LHCN-M2 (cell line): ENCODE measurements at regions not wholly inside any gene's neighbourhood (a gene's known extent, or its start where the extent isn't known, plus 50 kb on each side); places are given as distances from the start of the nearest gene placed in this dataset.
"Not testable (repeated sequence)": the region's sequence is repeated elsewhere in the genome, so short reads cannot be mapped to it uniquely, and the experiment has no call there.

Experiments used
- DNase-seq: peaks from one replicate; pipeline ENCODE4 v3.0.0-alpha.2; 2012; ENCODE audit warnings: low read depth

DNA sequence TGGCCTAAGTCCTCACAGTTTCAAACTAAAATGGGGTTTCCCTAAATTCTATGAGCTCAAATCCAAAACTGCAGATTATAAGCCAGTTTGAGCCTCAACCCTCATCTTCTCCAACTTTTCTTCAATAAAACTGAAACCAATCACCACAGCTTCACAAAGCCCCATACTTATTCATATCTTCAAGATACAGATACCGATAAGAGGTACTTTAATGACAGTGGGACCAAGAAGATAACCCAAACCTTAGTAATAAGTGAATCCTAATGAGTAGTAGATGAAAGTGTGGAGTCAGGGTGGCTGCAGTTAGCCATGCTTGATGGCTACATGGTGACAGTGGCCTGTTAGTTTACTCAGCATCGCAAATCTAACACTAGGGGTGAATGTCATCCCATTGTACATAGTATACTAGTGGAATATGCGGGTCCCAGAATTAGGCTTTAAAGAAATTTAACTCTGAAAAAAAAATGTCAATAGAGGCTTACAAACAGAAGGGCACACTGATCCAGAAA is 395.8 kb upstream of the PHF14 start:
- DNase-seq: no peak

DNA sequence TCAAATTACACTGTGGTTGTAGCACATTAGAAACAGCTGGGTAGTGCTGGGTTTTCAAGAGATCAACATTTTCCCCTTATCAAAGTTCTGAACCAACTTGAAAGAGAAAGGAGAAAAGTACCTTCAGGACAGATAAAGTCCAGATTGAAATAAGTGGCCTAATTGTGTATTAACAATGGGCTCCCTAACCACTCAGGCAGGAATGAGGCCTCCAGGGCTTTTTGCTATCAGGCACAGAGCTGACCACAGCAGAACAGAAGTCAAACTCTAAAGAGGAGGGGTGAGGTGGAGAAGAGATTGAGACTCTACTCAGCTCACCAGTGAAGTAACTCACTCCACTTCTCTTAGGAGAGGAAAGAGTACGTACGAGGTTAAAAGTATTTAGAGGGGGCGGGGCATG is 394.1 kb upstream of the PHF14 start:
- DNase-seq: no peak

DNA sequence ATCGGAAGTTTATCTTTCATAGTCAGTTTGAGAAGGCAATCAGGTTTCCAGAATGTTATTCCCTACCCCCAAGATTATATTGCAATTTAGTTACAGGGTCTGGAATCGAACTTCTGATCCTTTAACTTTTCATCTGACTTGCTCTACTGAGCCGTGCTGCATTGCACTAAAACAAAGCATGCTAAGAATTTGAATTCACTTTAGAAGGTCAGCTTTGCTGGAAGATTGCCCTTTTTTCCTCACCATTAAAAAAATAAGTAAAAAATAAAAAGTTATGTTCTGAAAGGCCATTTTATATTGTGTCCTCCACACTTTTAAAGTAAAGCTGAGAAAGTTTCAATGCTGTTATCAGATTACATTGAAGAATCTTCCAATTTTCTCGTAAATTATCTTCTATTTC is 388.8 kb upstream of the PHF14 start:
- no peak for DNase-seq

DNA sequence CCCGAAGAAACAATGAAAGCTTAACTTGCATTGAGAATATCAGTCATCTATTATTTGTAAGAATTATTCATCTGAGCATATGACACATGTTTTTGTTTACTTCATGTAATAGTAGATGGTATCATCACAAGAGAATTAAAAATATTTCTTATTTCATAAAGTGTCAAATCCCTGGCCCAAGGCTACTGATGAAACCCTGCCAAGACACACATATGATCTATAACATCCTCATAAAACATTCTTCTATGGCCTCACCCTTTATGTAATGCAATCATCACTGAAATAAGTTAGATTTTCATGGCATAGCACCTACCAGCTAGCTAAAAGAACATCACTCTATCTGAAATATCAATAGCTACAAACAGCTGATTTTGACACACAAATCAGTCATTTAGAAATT is 385.6 kb upstream of the PHF14 start:
- no peak for DNase-seq

DNA sequence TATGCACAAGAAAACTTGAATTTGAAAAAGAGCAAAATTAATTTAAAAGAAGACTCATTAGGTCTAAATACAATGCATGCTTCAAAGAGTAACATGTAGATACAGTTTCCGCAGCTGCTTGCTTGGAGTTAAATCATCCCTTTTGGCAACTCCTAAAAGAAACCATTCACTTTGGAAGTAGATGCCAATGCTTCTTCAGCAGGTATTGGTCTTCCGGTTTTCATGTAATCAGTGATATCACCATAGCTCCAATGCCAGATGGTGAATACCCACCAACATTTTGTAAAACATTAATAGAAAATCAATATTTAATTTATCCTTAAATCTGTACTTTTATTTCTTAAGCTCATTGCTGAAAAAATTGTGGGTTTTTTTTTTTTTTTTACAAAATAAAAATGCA is 381.1 kb upstream of the PHF14 start:
- no peak for DNase-seq

DNA sequence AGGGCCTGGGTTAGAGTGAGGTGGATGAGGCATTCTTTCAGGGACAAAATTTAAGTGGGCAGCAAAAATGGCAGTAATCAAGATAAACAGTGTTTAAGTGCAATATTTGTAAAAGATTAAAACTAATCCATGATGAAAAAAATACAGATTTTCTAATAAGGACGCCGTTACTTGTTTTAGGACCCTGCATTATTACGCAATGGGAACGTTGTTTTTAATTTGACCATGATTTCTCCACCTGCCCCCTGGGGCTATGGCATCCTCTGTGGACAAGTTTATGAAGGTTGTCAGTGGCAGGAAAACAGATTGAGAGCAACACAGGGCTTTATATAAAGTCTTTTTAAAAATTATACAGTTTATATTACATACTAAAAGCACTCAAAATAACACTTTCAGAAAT is 380.6 kb upstream of the PHF14 start:
- DNase-seq: no peak

DNA sequence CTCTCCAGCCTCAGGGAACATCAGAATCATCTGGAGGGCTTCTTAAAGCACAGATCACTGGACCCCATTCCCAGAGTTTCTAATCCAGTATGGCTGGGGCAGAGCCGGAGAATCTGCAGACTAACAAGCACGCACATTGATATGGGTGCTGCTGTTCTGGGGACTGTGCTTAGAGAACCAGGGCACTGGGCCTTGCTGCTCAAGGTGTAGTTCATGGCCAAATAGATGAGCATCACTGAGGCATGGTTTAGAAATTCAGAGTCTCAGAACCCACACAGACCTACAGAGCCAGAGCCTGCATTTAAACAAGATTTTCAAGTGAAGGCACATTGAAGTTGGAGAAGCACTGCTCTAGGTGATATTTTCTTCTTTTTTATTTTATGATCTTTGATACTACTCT is 376.8 kb upstream of the PHF14 start:
- DNase-seq: no peak

DNA sequence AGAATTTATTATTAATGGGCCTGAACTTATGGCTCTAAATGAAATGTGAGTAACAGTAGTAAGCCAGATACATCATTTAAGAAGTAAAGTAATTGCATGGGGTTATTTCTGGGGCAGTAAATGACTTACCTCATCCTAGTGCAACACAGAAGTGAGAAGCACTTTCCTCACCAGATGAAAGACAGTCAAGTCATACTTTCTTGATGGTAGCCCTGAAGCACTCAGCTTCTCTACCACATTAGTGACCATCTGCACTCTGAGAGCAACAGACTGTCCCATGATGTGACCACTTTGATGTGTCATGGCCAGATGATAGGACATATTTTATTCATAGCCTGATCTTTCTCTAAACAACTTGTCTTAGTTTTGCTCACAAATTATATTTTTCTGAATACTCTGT is 369.5 kb upstream of the PHF14 start:
- DNase-seq: no peak

DNA sequence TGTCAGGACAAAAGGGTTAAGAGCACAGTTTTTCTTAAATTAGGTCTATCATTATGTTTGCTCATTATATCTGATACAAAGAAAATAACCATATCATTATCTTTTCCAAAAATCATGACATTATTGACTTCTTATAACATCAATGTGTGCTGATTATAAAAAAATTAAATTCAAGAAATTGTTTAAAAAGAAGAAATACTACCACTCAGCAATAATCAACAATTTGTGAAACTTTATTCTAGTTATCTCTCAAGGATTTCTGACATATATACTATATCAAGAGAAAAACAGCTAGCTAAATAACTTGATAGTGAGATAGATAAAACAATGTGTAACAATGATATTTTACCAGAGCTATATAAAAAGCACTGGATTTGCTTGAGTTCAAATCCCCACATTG is 360.7 kb upstream of the PHF14 start:
- DNase-seq: no peak

DNA sequence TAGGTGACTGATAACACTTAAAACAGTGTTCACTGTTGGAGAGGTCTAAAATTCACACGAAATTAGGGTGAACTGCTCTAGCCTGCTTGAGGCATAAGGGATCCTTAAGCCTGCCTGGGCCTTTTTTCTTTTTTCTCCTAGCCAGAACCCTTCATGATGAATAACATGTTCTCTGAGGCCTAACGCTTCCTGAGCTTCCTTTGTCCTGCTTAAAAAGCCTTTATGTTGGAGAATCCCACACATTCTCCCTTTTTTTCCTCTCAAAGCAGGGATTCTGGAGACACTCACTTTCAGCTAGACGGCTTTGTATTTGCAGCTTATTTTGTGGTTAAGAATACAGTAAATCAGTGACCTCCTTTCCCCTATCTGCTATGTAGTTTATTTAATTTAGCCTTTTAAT is 354.7 kb upstream of the PHF14 start:
- DNase-seq: no peak

DNA sequence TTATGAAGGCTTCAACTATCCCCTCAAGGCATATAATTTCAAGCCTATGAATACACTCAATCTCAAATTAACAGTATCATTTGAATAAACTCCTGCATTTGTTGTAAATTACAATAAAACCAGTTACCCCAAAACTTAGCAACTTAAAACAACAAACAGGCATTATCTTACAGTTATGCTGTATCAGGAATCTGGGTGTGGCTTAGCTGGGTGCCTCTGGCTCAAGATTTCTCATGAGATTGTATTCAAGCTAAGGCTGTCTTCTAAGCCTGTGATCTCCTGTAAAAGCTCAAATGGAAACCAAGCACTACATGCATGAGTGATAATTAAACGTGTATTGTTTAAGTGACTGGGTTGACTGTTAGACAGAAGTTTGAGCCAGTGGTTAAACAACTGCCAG is 341.0 kb upstream of the PHF14 start:
- no peak for DNase-seq

DNA sequence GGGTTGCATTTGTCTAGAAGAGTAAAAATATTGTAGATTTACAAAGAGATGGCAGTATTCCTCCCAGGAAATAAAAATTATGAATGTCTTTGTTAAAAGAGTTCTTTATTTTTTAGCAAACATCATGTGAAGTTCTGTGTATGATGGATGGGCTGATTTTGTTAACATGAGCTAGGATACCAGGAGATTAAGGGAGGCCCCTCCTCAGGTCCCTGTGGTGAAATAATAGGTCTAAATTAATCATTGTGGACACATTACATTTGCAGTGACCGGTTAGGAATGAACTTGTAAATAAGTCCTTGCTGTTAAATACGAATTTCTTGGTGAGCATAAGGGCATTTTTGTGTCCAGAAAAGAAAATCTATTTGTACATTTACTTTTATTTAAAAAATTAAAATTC is 339.4 kb upstream of the PHF14 start:
- DNase-seq: no peak

DNA sequence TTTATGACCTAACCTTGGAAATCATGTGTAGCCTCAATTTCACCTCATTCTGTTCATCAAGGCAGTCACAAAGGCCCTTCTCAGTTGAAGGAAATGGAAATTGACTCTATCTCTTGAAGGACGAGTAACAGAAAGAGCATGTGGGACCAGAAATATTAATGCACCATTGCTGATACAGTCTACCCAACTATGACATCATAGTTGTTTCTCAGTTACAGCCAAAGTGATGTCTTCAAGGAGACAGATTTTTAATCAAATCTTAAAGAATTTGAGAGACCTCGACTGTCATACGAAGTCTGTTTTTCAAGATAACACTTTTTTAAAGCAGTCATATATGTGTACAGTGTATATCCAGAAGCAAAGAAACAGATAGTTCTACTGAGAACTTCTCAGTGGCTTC is 335.7 kb upstream of the PHF14 start:
- DNase-seq: no peak

DNA sequence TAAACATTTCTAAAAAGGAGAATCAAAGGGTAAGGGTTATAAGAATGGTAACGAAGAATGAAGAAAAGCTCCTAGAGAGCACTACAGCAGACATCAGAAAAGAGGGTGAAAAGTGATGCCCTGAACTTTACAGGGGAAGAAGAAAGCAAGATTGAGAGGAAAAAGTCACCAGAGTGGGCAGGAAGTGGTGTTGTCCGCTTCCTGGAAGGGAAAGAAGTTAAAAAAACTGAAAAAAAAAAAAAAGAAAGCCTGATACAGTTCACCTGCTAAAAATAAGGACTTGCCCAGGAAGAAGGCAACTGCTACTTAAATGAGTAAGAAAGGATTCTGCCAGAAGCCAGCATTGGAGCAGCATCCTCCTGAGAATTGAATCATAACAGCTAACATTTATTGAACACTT is 330.1 kb upstream of the PHF14 start:
- DNase-seq: no peak

DNA sequence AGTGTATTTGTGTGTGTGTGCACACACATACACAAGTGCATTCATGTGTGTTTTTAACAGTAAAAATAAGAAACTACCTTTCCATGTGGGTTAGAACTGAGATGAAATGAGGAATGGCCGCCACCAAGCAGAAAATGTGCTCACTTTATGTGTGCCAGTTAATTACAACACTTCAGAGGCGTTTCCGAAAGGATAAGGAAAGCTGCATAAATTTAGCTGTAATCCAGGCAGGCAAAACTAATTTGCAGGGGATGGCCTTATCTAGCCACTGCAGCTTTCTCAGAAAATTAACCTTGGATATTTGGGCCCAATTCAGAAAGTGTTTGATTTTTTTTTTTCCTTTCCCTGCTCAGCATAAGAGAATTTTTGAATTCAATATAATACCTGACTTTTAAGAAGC is 328.8 kb upstream of the PHF14 start:
- no peak for DNase-seq

DNA sequence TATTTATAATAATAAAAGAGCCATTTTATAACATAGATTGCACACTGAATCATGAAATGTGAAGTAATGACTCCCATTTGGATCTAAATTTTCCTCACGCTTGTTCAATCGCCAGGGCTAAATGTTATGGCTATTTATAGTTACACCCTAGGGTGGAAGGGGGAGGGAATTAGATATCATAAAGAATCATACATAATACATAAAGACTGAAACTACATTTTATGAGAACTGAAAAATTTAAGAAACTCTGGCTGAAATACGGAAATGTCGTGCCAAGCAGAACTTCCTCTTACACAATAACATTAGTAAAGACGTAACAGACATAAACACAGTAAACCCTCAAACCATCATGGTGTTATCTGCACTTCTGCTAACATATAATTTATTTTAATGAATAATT is 327.5 kb upstream of the PHF14 start:
- DNase-seq: no peak

DNA sequence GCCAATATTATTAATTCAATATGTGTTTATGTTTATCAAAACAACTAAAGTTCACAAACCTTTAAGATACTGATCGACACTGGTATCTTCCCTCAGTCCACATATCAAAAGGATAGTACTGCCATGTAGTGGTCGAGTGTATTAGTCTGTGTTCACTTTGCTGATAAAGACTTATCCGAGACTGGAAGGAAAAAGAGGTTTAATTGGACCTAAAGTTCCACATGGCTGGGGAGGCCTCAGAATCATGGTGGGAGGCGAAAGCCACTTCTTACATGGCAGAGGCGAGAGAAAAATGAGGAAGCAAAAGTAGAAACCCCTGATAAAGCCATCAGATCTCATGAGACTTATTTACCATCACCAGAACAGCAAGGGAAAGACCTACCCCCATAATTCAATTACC is 325.4 kb upstream of the PHF14 start:
- DNase-seq: no peak

DNA sequence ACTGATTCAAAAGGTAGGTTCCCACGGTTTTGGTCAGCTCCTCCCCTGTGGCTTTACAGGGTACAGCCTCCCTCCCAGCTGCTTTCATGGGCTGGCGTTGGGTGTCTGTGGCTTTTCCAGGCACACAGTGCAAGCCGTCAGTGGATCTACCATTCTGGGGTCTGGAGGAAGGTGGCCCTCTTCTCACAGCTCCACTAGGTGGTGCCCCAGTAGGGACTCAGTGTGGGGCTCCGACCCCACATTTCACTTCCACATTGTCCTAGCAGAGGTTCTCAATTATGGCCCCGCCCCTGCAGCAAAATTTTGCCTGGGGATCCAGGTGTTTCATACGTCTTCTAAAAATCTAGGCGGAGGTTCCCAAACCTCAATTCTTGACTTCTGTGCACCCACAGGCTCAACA is 324.6 kb upstream of the PHF14 start:
- not testable (repeated sequence) for DNase-seq

DNA sequence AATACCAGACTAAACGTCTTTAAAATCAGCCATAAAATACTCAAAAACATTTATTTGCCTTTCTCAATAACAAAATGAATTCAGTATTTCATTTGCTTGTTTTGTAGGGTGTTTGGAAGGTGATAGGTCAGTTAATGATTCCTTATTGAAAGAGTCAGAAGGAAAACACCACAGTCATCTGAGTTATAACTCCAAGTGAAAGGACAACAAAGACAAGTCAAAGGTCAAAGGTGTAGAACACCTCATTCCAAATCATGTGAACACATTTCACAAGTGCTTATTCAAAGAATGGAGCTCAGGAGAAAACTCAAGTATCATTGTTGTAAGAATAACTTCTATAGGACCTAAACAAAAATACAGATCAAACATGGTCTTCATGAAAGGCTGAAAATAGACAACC is 318.6 kb upstream of the PHF14 start:
- no peak for DNase-seq

DNA sequence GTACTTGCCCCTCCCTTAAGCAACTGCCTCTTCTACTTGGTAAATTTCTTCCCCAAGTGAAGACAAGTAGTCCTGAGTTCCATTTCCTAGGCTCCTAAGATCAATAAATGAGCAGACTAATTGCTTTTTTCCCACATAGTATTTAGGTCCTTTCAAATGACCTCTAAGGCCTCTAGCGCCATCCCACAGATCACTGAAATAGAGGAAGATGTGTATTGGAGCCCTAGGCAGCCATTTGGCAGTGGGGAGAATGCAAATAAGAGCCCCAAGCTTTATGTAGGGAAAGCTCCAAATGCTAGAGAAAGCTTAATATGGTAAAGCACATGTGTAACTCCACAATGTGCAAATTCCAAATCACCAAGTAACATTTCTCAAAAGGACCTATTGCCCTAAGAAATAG is 316.5 kb upstream of the PHF14 start:
- no peak for DNase-seq

DNA sequence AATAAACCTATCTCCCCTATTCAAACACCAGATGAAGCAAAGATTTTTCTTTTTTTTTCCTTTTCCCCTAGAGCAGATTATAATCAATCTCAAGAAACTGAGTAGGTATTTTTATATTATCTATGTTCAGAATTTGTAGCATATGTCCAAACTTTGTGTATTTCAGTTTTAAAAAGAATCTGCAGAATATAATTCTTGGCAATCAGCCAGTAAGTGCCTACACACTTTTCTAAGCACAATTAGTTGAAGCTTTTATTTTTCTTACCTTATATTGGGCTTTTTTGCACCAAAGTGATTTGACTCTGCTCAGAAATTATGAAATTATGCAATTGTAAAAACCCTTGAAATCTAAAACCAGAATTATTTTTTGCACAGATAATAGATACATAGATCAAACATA is 315.8 kb upstream of the PHF14 start:
- DNase-seq: no peak

DNA sequence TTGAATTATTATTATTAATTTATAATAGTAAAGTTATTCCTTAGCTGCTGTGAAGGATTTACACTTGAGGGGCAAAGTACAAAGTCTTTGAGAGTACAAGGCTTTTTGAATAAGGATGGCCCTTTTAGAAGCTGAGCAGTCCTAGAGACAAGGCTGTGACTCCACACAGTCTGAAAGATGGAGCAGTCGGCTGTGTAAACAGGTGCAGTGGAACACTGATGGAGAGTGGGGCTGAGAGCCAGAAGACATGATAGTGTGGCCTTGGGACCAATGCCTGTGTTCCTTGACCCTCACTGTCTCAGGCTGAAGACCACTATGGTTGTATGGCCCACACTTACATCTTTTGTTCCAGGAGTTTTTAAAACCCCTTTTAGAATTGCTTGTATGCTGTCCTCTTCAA is 311.2 kb upstream of the PHF14 start:
- no peak for DNase-seq

DNA sequence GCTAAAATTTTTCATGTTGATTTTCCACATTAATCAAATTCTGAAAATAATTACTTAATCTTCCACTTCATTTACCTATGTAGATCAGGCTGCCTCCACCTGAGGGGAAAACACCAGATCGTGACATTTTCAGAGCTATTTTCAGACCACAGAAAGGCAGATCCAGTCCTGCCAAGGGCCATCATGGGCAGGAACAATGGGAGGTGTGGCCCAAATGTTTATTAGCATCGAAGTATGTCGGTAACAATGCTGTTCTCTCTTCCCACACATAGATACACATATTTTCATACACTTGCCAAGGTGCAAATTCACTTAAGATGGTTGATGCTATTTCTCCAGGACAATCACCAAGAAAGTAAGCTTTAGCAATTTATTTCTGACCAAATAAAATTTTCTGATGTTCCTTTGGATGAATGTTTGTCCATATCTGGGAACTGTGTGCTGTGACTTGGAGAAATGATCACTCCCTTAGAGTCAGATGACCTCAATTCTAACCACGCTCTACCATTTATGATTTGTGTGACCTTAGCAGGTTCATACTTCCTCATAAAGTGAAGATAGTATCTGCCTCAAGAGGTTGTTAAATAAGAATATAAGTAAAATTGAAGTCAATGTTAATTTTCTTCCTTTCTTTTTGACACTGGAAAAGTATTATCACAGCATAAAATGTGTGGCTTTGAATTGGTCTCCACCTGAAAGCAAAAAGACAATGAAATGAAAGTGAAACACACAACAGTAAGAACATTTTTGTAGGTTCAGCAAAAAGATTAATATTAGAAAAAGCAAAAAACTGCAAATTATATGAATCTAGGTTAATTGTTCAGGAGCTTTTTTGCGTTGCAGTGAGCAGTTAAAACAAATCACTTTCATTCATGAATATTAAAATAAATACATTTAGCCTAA is 310.4 kb upstream of the PHF14 start:
- DNase-seq: no peak

DNA sequence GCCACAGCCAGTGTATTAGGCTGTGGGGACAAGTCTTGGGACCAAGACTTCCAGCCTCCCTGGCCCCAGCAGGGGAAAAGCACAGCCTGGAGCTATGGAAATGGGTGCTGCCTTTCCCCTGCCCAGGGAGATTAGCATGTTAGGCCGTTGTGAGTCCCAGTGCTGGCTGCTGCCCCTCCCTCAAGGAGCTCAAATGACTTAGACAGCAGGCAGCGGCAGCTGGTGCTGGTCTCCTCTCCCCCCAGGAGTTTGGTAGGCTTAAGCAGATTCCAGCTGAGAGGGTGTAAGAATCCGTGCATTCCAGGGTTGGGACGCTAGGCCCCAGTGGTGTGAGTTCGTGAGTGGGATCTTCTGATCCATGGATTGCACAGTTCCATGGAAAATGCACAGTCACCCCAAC is 301.5 kb upstream of the PHF14 start:
- no peak for DNase-seq
